ACHN (cell line): ENCODE measurements at regions not wholly inside any gene's neighbourhood (a gene's known extent, or its start where the extent isn't known, plus 50 kb on each side); places are given as distances from the start of the nearest gene placed in this dataset.
"Not testable (repeated sequence)": the region's sequence is repeated elsewhere in the genome, so short reads cannot be mapped to it uniquely, and the experiment has no call there.

Experiments used
- DNase-seq: peaks from one replicate; pipeline ENCODE4 v3.0.0-alpha.2; 2015
- in situ Hi-C: cut with HindIII; loops from 2 replicates; pipeline ENCODE4 v1.10.0; 2017; ENCODE audit warnings: low sequenced_read_pairs, low pct_ligation_motif_present, low pct_unique_long_range_greater_than_20kb

DNA sequence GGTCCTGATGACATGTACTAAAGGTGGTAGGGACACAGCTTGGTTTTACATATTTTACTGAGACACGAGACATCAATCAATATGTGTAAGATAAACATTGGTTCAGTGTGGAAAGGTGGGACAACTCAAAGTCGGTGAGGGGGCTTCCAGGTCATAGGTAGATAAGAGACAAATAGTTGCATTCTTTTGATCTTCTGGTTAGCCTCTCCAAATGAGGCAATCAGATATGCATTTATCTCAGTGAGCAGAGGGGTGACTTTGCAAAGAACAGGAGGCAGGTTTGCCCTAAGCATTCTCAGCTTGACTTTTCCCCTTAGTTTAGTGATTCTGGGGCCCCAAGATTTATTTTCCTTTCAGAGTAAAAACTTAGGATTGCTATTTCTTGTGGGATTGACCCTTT, 706.9 kb downstream of the GLUD2 start:
- in situ Hi-C loops: no loop called here
- DNase-seq: no peak

DNA sequence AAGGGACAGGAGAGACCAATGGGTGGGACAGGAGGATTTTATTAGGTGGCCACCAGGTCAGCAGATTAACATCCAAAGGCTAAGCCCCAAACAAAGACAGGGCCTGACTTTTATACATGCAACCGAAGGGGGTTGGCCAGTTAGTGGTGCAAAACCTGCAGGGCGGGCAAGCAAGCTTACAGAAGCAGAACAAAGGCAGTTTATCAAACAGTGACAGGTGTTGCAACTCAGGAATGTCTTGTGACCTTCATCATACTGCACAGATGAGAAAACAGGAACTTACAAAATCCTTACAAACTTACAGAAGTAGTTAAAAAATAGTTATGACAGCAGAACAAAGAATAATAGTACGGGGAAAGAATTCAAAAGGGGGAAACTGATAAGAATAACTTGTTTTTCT, 708.1 kb downstream of the GLUD2 start:
- no peak for DNase-seq
- in situ Hi-C loops: no loop called here

DNA sequence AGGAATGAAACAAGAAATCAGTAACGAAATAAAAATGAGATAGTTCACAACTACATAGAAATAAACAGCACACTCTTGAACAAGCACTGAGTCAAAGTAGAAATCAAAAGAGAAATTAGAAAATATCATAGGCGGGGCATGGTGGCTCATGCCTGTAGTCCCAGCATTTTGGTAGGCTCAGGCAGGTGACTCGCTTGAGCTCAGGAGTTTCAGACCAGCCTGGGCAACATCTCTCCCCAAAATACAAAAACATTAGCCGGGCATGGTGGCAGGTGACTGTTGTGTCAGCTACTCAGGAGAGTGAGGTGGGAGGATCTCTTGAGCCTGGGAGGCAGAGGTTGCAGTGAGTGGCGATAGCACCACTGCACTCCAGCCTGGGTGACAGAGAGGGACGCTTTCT, 714.4 kb downstream of the GLUD2 start:
- no peak for DNase-seq

DNA sequence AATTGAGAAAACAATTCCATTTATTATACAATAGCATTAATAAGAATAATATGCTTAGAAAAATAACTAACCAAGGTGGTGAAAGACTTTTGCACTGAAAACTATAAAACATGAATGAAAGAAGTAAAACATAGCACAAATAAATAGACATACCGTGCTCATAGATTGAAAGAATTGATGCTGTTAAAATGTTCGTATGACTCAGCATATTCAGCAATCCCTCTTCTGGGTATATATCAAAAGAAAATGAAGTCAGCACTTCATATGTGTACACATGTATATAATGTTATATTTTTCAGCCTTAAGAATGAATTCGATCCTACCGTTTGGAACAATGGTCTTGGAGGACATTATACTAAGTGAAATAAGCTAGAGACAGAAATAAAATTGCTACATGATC, 716.3 kb downstream of the GLUD2 start:
- in situ Hi-C loops: no loop called here
- DNase-seq: no peak

More for the DNA sequence above, 714.4 kb downstream of the GLUD2 start:
- in situ Hi-C loops: no loop called here

DNA sequence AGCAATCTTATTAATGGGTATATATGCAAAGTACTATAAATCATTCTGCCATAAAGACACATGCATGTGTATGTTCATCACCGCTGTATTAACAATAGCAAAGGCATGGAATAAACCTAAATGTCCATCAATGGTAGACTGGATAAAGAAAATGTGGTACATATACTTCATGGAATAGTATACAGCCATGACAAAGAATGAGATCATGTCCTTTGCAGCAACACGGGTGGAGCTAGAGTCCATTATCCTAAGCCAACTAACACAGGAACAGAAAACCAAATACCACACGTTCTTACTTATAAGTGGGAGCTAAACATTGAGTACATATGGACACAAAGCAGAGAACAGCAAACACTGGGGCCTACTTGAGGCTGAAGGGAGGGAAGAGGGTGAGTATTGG, 720.8 kb downstream of the GLUD2 start:
- in situ Hi-C loops, DNase-seq: not testable (repeated sequence)

DNA sequence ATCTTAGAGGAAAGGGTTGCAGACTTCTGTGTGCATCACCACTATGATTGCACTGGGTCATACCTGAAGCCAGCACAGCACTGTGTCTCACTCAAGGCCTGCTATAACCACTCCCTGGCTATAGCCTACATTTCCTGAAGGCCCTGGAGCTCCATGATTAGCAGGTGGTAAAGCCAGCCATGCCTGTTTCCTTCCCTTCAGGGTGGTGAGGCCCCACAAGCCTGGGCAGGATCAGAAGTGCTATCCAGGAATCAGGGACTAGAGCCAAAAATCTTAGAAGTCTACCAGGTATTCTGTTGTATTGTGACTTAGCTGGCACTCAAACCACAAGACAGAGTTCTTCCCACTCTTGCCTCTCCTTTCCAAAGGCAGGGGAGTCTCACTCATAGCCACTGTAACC, 734.6 kb downstream of the GLUD2 start:
- no peak for DNase-seq
- in situ Hi-C loops: no loop called here

DNA sequence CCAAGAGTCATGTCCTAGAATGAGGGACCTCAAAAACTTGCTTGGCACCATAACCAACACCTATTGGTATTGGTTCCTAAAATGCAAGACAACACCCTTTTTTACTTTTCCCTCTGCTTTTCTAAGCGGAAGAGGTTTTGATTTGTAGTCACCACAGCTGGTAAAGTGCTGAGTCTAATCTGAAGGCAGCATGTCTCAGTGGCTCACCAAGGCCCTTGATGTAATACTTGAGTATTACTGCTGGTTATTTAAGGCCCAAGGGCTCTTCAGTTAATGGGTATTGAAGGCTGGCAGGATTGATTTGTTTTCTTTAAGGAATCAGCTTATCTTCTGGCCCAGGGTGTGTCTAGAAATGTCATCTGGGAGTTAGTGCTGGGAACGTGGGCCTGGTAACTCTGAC, 735.1 kb downstream of the GLUD2 start:
- in situ Hi-C loops: no loop called here
- no peak for DNase-seq

DNA sequence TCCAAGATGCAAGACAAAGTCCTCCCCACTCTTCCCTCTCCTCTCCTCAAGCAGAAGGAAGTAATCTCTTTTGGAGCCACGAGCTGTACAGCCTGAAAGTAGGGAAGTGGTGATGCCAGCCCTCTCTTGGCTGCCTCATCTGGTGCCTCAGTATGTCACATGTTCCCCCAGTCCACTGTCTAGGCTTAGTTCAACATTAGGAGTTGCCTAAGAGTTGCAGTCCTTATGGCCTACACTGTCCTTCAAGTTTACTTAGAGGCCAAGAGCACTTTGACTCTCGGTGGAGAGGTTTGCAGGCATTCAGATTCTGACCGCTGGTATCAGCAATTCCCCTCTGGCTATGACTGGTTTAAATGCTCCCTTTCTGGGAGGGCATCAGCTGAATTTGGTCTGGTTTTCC, 735.6 kb downstream of the GLUD2 start:
- in situ Hi-C loops: no loop called here
- no peak for DNase-seq

DNA sequence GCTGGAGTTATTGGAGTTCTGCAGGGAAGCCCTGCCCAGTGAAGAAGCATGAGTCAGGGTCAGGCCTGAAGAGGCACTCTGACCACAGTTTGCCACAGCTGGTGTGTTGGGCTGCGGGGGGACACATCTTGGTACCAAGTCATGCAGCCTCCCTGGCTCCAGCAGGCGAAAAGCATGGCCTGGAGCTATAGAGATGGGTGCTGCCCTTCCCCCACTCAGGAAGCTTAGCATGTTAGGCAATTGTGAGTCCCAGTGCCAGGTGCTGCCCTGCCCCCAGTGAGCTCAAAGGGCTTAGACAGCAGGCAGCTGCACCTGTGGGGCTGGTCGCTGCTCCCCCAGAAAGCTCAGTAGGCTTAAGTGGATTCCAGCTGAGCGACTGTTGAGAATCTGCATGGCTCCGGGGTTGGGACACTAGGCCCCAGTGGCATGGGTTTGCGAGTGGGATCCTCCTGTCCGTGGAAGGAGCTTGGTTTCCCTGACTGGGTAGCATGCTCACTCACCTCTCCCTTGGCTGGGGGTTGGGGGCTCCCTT, 755.5 kb downstream of the GLUD2 start:
- in situ Hi-C loops: no loop called here

DNA sequence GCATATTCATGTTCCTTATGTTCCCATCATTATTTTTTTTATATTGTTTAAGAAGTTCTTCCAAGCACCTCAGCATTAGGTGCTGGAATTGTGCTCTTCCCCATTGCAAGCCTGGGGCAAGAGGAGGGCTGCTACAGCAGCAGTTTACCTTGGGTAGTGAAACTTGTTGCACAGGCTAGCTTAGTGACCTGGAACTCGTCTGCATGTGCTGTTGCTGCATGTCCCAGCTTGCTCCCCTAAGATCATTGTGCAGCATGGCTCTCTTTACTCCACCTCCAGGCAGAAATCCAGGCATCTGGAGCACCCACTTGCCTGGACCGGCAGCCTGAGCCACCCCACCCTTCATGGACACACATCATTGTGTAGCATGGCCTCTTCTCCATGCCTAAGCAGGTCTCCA, 776.0 kb downstream of the GLUD2 start:
- in situ Hi-C loops: no loop called here
- no peak for DNase-seq

More for the DNA sequence above, 755.5 kb downstream of the GLUD2 start:
- no peak for DNase-seq

DNA sequence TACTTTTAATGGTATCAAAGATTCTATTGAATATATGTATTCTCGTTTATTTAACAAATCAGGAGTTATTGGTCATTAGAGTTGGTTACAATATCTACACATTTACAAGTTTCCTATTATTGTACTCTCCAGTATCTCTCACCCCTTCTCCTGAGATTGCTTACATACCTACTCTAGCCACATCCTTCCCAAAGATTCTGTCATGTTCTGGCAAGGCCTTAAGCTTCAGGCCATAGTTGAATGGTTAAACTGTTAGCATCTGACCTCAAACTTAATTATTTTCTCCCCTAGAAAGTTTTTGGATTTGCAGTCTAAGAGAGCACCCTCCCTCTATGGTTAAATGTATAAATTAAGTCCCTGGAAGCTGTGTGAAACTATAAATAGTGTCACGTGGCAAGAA, 784.2 kb downstream of the GLUD2 start:
- in situ Hi-C loops: no loop called here
- no peak for DNase-seq

DNA sequence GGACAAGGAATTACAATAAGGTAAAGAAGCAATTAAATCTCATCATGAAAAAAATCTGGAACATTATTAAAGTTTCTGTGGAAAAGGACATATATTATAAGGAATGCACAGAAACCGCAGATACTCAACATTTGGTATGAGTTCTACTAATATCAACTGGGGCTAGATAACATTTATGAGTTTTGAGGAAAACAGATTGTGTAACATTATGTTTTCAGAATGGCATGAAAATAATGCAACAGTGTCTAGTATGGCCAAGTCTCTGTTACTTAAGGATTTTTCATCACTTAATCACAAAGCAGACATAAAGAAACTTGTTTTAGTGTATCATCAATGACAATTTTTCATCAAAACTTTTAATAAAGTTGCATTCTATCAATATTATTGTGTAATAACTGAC, 785.0 kb downstream of the GLUD2 start:
- in situ Hi-C loops: no loop called here

DNA sequence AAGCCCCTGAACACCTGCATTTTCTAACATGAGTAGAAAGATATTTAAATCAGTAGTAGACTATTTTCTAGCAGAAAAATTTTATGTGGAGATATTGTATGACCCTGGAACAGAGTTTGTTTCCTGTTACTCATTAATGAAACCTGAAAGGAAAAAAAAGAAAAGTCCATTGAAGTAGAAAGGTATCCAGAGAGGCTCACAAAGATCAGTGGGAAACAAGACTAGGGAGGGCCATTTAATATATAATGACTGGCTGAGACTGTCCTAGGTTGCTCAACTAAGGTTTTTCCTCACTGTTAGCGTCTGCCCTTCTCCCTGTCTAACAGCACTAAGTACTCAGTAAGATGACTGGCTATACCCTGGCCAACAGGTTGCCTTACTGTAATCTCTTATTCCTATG, 788.6 kb downstream of the GLUD2 start:
- in situ Hi-C loops: no loop called here

More for the DNA sequence above, 785.0 kb downstream of the GLUD2 start:
- DNase-seq: no peak

DNA sequence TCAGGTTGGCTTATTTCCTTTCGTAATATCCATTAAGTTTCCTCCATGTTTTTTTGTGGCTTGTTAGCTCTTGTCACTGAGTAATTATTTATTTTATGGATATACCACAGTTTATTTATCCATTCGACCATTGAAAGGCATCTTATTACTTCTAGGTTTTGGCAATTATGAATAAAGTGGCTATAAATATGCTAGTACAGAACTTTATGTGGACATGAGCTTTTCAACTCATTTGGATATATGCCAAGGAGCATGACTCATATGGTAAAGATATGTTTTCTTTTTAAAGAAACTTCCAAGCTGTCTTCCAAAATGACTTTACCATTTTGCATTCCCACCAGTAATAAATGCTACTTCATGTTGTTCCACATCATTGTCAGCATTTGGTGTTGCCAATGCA, 803.6 kb downstream of the GLUD2 start:
- in situ Hi-C loops: no loop called here

More for the DNA sequence above, 788.6 kb downstream of the GLUD2 start:
- no peak for DNase-seq

DNA sequence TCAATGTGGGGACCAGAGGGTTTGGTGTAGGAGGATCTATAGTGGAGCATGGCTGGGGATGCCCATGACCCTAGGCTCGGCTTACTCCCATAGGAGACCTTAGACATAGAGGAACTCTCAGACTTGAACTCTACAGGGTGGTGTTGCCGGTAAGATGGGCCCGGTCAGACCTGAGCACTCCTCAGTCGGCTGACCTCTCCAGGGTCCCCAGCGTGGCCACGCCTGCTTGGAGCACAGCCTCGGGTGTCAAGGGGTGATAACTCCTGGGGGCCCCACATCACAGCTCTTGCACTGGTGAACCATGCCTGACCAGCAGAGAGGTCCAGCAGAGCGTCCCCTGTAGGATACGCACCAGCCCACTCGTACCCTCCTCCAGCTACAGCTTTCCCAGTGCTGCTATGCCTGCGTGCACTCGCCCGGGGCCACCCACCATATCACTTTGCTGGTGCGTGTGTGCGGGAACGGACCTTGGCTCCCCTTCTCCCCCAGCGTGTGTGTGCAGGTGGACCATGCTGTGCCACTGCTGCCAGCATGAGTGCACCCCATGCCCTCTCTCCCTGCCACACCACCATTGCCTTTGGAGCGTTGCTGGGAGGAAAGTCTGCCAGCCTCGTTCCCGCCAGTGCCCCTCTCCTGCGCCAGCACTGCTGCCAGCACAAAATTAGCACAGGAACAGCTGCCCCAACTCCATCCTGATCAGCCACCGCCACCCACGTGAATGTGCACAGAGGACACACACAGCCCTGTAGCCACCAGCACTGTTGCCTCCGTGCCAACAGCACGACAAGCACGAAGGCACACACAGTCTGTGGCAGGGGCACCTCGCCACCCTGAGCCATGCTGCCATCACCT, 806.6 kb downstream of the GLUD2 start:
- in situ Hi-C loops: no loop called here
- no peak for DNase-seq

More for the DNA sequence above, 803.6 kb downstream of the GLUD2 start:
- no peak for DNase-seq

DNA sequence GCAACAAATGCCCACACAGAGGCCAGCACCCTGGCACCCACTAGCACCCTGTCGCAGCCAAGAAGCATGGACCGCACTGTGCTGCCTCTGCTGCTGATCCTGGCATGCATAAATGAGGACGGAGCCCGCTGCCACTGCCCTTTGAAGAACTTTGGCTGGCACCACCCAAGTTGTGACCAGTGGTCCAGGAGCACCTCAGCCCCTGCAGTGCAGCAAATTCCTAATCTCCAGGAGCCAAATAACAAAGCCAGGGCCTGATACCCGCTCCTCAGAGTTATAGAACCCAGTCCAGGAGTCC, 807.2 kb downstream of the GLUD2 start:
- DNase-seq: no peak
- in situ Hi-C loops: no loop called here

DNA sequence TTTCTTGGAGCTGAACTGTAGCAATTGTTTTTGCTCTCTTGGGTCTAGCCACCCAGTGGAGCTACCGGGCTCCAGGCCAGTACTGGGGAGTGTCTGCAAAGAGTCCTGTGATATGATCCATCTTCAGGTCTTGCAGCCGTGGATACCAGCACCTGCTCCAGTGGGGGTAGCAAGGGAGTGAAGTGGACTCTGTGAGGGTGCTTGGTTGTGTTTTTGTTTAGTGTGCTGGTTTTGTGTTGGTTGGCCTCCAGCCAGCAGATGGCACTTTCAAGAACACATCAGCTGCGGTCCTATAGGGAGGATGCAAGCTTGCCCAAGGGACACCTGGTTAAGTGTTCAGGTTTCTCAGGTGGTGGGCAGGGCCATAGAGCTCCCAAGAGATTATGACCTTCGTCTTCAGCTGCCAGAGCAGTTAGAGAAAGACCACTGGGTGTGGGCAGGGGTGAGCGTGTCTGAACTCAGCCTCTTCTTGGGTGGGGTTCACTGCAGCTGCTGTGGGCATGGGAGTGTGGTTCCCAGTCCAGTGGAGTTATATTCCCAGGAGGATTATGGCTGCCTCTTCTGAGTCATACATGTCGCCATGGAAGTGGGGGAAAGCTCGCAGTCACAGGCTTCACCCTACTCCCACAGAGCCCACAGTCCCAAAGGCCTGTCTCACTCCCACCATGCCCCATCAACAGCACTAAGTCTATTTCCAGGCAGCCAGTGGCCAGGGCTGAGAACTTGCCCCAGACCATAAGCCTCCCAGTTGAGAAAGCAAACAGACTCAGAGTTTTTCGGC, 811.6 kb downstream of the GLUD2 start:
- in situ Hi-C loops: no loop called here
- no peak for DNase-seq

DNA sequence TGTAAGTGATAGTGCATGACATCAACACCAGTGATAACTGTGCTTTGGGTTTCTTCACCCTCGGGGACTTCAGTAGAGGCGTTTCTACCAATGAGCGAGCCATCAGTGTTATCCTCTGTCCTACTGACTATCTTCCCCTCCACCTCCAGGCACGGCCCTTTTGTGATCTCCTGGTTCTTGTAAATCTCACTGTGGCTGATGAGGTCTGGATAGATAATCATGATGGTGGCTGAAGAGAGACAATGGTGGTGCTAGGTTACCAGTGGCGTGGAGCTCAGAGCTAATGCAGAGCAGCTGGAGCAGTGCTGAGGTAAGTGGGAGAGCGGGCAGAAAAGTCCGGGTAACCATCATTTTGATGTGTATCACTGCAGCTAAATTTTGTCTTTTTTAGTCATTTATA, 816.6 kb downstream of the GLUD2 start:
- in situ Hi-C loops: no loop called here
- DNase-seq: no peak

DNA sequence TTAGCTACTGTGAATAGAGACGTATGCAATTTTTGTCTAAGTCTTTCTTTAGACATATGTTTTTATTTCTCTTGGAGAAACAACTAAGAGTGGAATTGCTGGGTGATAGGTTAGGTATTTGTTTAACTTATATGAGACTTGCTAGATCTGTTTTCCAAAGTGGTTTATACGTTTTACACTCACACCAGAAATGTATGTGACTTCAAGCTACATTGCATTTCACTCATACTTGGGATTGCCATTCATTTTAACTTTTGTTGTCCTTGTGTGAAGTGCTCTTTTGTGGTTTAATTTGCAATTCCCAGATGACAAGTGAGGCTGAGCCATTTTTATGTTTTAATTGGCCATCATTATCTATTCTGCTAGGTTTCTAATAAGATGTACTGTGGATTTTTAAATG, 817.2 kb downstream of the GLUD2 start:
- in situ Hi-C loops: no loop called here
- DNase-seq: no peak
